ENCODE measurements at regions not wholly inside any gene's neighbourhood (a gene's known extent, or its start where the extent isn't known, plus 50 kb on each side); places are given as distances from the start of the nearest gene placed in this dataset.

DNA sequence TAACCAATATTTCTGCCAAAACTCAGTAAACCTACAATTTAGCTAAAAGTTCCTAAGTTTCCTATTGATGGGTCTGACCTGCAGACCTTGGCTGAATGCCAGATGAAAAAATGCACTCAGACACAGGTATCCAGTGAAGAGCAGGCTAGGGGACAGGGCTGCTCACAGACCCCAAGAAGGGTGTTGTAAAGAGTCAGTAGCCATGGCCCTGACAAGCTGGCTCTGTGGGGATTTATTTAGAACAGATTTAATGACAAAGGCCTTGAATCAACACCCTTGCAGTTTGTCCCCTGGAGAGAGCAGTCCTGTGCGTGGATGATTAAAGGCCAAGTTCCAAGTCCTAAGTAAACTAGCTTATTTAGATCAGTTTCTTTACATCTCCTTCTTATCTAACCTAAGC, 1243.2 kb upstream of the ADGRL4 start:
- Histone ChIP-seq H3K36me3 (no peaks in the 10 kb centered on the region), H3K4me3 (no peak overlapping the region), H3K9me3 (replicated peaks) (peaks cover 2% of the 10 kb centered on the region; the same call in 1 of the 2 replicates), H3K27me3 (no peaks in the 10 kb centered on the region), H3K4me1 (peaks cover 8% of the 10 kb centered on the region), H3K27ac (no peak overlapping the region)
- DNase-seq: no peak

DNA sequence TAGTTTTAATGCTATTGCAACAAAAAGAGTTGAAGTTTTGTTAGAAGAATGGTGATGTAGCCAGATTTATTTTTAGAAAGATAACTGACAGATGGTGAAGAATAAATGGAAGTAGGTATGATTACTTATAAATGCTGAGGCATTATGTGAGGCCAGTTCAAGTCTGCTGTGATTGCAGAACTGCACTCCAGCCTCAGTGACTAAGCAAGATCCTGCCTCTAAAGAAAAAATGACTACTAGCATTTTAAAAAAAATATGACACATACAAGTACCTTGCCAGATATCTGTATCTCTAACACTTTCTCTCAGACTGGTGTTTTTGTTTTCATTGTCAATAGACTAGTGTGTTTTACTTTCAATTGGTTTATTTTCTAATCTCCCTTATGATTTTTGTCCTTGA, 1242.4 kb upstream of the ADGRL4 start:
- no peak overlapping the region for H3K27ac ChIP-seq
- H3K27me3 ChIP-seq: no peaks in the 10 kb centered on the region
- H3K9me3 ChIP-seq (replicated peaks): peaks cover 2% of the 10 kb centered on the region; the same call in 1 of the 2 replicates
- peaks cover 16% of the 10 kb centered on the region for H3K4me1 ChIP-seq
- no peaks in the 10 kb centered on the region for H3K36me3 ChIP-seq
- DNase-seq: no peak
- no peak overlapping the region for H3K4me3 ChIP-seq

DNA sequence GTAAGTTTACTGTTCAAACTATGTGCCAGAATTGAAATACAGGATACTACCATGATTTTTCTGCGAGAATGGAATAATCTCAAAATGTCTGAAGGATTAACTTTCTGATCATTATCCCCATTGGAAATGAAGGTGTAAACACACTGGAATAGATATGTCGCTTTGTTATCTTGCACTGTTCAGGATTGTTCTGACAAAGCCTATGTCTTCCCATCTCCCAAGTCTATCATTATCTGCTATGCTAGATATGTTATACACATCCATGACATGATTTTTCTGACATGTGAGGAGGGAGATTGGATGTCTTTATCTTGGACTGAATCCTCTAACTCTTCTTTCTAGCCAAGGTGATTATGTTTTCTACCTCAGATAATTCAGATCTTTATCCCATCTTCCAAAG, 1239.3 kb upstream of the ADGRL4 start:
- no peak for DNase-seq
- Histone ChIP-seq H3K27ac (no peak overlapping the region), H3K9me3 (replicated peaks) (peaks cover 2% of the 10 kb centered on the region; the same call in 1 of the 2 replicates), H3K27me3 (no peaks in the 10 kb centered on the region), H3K4me3 (no peak overlapping the region), H3K36me3 (no peaks in the 10 kb centered on the region), H3K4me1 (peaks cover 23% of the 10 kb centered on the region)

DNA sequence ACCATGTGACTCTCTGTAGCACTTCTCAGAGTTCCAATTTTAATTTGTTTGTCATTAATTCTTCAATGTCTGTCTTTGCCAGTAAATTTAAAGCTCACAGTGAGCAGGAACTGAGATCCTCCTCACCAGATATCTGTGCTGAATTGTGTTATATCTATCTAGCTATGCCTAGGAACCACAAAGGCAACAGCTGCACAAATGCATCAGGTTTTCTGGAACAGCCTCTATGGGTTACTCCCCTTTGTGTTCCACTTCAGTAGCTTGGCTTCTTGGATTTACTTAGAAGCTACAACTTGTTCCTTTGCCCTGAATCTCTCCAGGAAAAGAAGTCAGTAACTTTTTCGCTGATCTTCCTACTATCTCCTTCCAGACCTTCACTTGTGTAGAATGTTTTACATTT, 1237.8 kb upstream of the ADGRL4 start:
- Histone ChIP-seq H3K9me3 (replicated peaks) (no peaks in the 10 kb centered on the region; the same call in 1 of the 2 replicates), H3K36me3 (no peaks in the 10 kb centered on the region), H3K27me3 (no peaks in the 10 kb centered on the region), H3K4me1 (peaks cover 23% of the 10 kb centered on the region), H3K27ac (peak overlapping the region; percentile 81), H3K4me3 (no peak overlapping the region)
- DNase-seq: peak; percentile 77 to 91

DNA sequence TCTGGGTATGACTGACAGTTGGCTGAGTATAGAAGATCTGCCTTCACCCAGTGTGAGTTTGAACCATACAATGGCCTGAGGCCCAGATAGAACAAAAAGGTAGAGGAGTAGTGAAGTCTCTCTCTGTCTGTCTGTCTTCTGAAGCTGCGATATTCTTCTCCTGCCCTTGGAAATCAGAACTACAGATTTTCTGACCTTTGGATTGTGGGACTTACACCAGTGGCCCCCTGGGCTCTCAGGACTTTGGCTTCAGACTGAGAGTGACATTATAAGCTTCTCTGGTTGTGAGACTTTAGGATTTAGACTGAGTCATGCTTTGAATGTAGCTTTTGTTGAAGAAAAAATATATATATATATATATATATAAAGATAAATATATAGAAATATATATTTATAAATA, 1235.0 kb upstream of the ADGRL4 start:
- Histone ChIP-seq H3K27ac (no peak overlapping the region), H3K9me3 (replicated peaks) (no peaks in the 10 kb centered on the region), H3K4me1 (peaks cover 23% of the 10 kb centered on the region), H3K36me3 (no peaks in the 10 kb centered on the region), H3K27me3 (no peaks in the 10 kb centered on the region), H3K4me3 (no peak overlapping the region)
- no peak for DNase-seq

DNA sequence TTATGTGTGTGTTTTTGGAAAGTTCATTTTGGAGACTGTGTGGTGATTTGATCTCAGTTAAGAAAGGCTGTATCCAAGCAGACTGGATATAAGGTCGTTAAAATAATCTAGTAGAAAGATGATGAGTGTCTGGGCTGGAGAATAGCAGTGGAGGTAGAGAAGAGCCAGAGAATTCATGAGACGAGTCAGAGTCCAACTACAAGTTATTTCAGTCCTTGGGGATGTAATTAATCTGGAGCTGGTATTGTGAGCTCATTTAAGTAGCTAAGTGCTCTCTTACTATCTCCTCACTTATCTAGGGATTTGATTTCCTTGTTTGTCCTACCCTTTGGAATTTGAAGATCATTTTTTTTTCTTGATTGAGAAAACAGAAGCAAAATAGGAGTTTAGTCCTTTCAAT, 1219.0 kb upstream of the ADGRL4 start:
- DNase-seq: no peak
- Histone ChIP-seq H3K27ac (no peak overlapping the region), H3K27me3 (no peaks in the 10 kb centered on the region), H3K9me3 (replicated peaks) (no peaks in the 10 kb centered on the region), H3K4me3 (no peak overlapping the region), H3K4me1 (no peaks in the 10 kb centered on the region), H3K36me3 (no peaks in the 10 kb centered on the region)

DNA sequence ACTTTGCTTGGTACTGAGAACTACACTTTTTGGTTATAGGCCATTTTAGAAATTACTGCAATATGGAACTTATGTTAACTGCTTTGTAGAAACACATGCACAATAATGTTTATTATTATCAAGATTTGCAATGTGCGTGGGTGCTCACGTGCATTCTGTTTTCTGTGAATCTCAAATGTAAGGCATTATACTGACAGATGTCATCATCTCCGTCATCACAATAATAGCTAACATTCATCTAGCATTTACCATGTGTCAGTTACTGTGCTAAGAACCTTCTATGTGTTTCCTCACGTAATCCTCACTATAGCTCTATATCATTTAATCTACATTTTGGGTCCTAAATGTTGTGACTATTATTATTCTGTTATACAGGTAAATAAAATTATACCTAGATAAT, 1214.8 kb upstream of the ADGRL4 start:
- Histone ChIP-seq H3K9me3 (replicated peaks) (no peaks in the 10 kb centered on the region), H3K36me3 (no peaks in the 10 kb centered on the region), H3K4me1 (peaks cover 4% of the 10 kb centered on the region), H3K4me3 (no peak overlapping the region), H3K27me3 (no peaks in the 10 kb centered on the region), H3K27ac (no peak overlapping the region)
- no peak for DNase-seq

DNA sequence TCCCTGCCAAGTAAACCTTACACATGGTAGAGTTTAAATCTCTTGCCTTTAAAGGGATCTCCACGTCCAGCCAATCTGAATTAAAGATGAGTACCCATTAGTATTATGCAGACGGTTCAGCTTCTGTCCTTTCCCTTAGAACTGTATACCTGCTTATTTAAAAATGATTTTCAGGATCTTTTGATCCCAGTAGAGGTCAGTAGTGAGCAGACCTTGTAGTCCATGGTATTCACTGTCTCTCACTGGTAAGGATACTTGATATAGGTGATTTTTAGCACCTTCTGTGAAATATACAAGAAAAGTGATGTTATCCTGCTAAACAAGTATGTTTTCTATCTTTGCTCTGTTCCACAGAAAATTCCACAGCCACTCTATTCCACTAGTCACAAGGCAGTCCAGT, 1211.6 kb upstream of the ADGRL4 start:
- peak; percentile 14 to 82 for DNase-seq
- Histone ChIP-seq H3K27ac (no peak overlapping the region), H3K9me3 (replicated peaks) (no peaks in the 10 kb centered on the region), H3K27me3 (no peaks in the 10 kb centered on the region), H3K4me1 (peaks cover 4% of the 10 kb centered on the region), H3K4me3 (no peak overlapping the region), H3K36me3 (no peaks in the 10 kb centered on the region)

DNA sequence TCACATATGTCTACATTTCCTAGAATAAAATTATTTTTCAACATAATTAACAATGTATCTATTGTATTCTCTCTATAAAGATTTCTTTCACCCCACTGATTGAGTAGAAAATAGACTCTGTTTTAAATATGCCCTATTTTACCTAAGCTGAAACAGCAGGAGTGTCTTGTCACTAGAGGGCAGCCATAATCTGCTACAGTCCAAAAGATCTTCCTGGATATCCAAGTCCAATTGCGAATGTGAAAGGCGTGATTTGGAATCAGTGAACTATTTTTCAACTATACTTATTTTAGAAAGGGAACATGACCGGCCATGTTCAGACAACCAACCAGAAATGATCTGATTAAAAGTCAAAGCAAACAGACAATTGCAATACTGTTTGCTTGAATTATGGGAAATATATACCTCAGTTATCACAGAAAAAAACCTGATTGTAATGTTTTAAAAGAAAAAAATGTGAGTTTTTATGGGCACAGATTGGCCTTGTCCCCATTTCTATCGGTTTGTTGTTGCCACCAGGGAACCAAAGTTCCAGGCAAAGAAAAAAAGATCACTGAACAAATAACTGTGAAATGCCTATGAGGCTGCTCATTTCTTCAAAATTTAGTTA, 1211.0 kb upstream of the ADGRL4 start:
- peak; percentile 47 to 78 for DNase-seq
- Histone ChIP-seq H3K4me3 (no peak overlapping the region), H3K9me3 (replicated peaks) (no peaks in the 10 kb centered on the region), H3K36me3 (no peaks in the 10 kb centered on the region), H3K4me1 (peaks cover 4% of the 10 kb centered on the region), H3K27me3 (no peaks in the 10 kb centered on the region), H3K27ac (no peak overlapping the region)

DNA sequence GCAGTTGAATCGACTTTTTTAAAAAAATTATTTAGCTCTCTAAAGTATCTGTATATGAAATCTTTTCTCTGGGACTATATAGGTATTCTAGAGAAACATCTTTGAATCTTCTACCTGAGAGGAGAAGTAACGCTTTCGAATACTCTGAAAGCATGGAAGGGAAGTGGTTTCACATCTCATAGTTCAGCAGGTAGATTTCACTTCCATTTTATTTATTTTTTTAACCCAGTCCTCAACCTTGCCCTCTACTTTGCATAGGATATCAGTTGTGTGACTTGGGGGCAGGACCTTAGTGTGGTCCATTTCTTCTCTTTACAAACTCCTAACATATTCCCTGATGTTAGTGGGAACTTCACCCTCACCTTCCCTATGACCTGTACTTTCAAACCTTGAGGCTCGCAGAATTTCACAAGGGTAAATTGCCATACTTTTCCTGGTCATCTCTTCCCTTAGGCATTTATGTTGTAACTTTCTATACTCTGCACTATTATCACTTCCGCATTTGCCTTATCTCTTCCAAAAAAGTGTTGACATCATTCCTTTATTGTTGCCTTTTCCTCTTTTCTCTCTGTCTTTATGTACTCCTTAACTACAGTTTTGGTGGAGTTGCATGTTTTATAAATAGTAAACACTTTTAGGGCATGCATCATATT, 1208.5 kb upstream of the ADGRL4 start:
- no peak for DNase-seq
- H3K27ac ChIP-seq: no peak overlapping the region
- no peak overlapping the region for H3K4me3 ChIP-seq
- H3K36me3 ChIP-seq: no peaks in the 10 kb centered on the region
- H3K9me3 ChIP-seq (replicated peaks): no peaks in the 10 kb centered on the region
- peaks cover 4% of the 10 kb centered on the region for H3K4me1 ChIP-seq
- H3K27me3 ChIP-seq: no peaks in the 10 kb centered on the region

DNA sequence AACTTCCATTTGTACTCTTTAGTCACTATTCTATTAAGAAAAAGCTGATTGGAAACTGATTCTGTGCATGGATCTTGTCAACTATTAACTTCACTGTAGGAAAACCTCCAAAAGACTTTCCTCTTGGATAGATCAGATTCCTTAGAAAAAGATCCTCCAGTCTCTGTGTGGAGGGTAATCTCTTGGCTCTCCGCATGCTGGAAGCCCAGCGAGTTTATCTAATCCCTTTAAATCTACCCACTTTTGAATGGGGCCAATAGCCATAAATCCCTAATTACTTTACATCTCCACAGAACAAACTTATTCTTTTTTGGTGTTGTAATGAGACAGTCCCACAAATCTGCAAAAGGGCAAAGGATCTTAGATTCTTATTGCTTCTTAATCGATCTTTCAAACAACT, 1206.4 kb upstream of the ADGRL4 start:
- Histone ChIP-seq H3K27me3 (no peaks in the 10 kb centered on the region), H3K4me3 (no peak overlapping the region), H3K27ac (no peak overlapping the region), H3K4me1 (peaks cover 4% of the 10 kb centered on the region), H3K36me3 (no peaks in the 10 kb centered on the region), H3K9me3 (replicated peaks) (no peaks in the 10 kb centered on the region)
- no peak for DNase-seq

DNA sequence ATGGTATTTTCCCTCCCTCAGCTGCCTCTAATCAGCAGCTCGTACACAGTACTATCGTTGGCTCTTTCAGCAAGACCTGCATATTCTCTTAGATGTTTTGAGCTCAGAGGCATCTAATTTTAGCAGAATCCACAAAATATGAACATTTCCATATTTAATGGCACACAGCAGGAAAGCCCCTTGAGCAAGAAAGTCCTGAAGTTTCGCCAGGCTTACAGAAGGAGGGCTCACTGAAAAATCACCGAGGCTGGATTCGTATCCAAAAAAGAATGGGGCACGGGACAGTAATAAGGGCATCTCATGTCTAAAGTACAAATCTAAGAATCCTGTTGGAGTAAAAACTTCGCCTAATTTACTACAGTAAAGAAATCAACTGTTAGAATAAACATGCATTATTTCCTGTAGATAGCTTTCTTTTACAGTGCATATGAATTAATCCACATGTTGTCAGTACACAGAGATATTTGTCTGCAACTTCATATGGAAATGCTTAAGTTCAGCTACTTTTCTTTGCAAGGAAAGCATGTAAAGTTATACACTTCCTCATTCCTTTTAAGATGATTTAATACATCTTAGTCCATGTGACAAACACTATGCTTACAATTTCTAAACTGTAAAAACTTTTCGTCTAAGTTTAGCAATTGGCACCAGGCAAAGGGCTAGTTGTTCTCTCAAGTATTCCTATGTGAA, 1205.3 kb upstream of the ADGRL4 start:
- Histone ChIP-seq H3K9me3 (replicated peaks) (no peaks in the 10 kb centered on the region), H3K4me1 (no peaks in the 10 kb centered on the region), H3K27me3 (no peaks in the 10 kb centered on the region), H3K36me3 (no peaks in the 10 kb centered on the region), H3K27ac (no peak overlapping the region), H3K4me3 (no peak overlapping the region)
- DNase-seq: no peak

DNA sequence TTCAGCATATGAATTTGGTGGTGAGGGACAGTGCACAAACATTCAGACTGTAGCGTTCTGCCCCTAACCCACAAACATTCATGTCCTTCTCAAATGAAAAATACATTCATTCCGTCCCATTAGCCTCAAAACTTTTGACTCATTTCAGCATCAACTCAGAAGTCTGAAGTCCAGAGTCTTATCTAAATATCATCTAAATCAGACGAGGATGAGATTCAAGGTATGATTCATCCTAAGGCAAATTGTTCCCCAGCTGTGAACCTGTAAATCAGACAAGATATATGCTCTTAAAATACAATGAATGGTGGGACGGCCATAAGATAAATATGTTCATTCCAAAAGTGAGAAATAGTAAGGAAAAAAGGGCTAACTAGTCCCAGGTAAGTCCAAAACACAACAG, 1195.6 kb upstream of the ADGRL4 start:
- no peak overlapping the region for H3K4me3 ChIP-seq
- H3K27me3 ChIP-seq: no peaks in the 10 kb centered on the region
- DNase-seq: no peak
- no peaks in the 10 kb centered on the region for H3K4me1 ChIP-seq
- H3K9me3 ChIP-seq (replicated peaks): no peaks in the 10 kb centered on the region
- H3K27ac ChIP-seq: no peak overlapping the region
- H3K36me3 ChIP-seq: no peaks in the 10 kb centered on the region

DNA sequence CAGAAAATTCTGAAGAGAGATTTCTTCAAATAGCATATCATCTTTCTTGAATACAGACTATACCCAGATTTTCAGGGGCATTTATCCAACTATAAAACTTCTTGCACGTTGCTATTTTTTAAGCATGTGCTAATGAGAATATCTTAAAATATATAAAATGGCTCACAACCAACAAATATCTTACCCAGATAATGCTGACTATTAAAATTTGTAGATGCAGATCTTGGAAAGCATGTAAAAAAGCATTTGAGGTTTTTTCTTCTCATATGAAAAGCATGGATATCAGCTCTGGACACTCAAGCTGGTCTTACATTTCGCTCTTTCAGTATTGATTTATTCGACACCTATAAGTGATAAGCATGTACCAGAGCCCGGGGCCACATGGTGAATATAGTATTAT, 1187.7 kb upstream of the ADGRL4 start:
- no peak for DNase-seq
- Histone ChIP-seq H3K27ac (no peak overlapping the region), H3K4me1 (no peaks in the 10 kb centered on the region), H3K9me3 (replicated peaks) (no peaks in the 10 kb centered on the region), H3K4me3 (no peak overlapping the region), H3K36me3 (no peaks in the 10 kb centered on the region), H3K27me3 (no peaks in the 10 kb centered on the region)

DNA sequence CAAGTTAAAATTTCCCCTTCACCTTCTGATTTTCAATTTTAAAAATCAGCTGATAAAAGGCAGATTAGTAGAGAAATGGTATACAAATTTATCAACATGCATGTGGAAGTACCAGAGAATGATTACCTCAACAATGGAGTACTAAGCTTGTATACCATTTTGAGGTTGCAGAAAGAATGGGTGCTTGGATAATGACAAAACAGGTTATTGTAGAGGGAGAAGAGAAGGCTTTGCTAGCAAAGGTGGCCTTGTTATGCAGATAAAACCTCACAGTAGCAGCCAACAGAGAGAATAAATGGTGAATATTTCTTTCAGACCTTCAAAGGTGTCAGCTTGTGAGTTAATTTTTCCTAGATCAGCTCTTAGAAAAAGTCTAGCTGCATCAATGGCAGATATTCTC, 1174.9 kb upstream of the ADGRL4 start:
- no peak for DNase-seq
- H3K27ac ChIP-seq: no peak overlapping the region
- no peaks in the 10 kb centered on the region for H3K36me3 ChIP-seq
- no peaks in the 10 kb centered on the region for H3K4me1 ChIP-seq
- H3K27me3 ChIP-seq: no peaks in the 10 kb centered on the region
- no peaks in the 10 kb centered on the region for H3K9me3 ChIP-seq (replicated peaks)
- H3K4me3 ChIP-seq: no peak overlapping the region
